GM12891 (cell line): ENCODE measurements at regions not wholly inside any gene's neighbourhood (a gene's known extent, or its start where the extent isn't known, plus 50 kb on each side); places are given as distances from the start of the nearest gene placed in this dataset.

Experiments
- DNase-seq: peaks from one replicate; pipeline ENCODE4 v3.0.0; 2011; ENCODE audit warnings: low spot score; ENCODE audit not compliant: insufficient read length
- FAIRE-seq: peaks from 2 replicates; lab custom pipeline; 2011; peaks lifted over from hg19 to GRCh38; lab: Jason Lieb, UNC
- PAX5 ChIP-seq: IDR thresholded peaks from 2 replicates; pipeline ENCODE4 v1.6.1; 2011; ENCODE audit warnings: low read length, moderate library complexity, mild to moderate bottlenecking; ENCODE audit not compliant: insufficient read depth, severe bottlenecking
- POLR2A ChIP-seq: IDR thresholded peaks from 2 replicates; pipeline ENCODE4 v1.6.1; 2011; ENCODE audit warnings: low read depth, low read length, control low read depth
- POLR2AphosphoS5 ChIP-seq: IDR thresholded peaks from 2 replicates; pipeline ENCODE4 v1.6.1; 2011; ENCODE audit warnings: low read depth, low read length, control low read depth
- POU2F2 ChIP-seq: IDR thresholded peaks from 2 replicates; pipeline ENCODE4 v1.6.1; 2011; ENCODE audit warnings: low read depth, mild to moderate bottlenecking, control low read depth, low read length, moderate library complexity
- SPI1 ChIP-seq: IDR thresholded peaks from 2 replicates; pipeline ENCODE4 v1.6.1; 2011; ENCODE audit warnings: low read depth, low read length, control low read depth
- TAF1 ChIP-seq: IDR thresholded peaks from 2 replicates; pipeline ENCODE4 v1.6.1; 2011; ENCODE audit warnings: low read depth, low read length, control low read depth

DNA sequence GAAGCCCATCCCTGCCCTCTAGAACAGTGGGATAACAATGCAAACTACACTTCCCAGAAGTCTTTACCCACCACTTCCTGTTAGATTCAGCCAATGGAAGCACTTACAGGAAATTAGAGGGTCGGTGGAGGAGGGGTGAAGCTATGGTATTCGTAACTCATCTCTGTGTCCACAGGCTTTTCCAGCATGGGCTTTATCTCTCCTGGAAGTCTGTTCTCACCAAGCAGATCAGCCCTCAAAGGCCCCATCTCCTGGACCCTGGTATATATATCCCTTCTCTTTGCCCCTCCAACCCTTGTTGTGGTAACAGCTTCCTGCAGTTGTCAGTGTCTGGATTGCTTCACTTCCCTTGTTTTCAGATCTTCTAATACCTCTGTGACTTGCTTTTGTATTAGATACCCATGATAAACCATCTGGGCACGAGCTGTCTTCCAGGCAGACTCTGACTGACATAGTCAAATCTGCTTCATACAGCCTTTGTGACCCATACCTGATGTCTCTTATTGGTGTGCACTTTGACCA is 475.0 kb upstream of the POU3F3 start:
- FAIRE-seq (no peak), DNase-seq (peak; percentile 13)
- TF ChIP-seq SPI1 (no peak), TAF1 (no peak), PAX5 (no peak), POU2F2 (no peak), POLR2A (no peak), POLR2AphosphoS5 (no peak)

DNA sequence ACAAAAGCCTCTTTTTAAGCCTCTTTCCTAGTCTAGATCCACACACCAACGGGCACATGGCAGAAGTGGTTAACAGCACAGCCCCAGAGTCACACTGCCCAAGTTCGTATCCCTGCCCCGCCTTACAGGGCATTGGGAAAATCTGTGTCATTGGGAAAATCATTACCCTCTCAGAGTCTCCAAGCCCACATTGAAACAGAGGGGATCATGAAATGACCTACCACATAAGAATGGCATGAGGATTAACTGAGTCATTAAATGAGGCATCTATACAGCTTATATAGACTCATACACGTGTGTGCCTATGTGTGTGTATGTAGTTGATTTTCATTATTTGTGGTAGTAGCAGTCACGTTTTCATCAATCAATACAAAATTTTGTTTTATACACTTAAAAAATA is 469.0 kb upstream of the POU3F3 start:
- no peak for TF ChIP-seq TAF1
- no peak for TF ChIP-seq POLR2AphosphoS5
- no peak for TF ChIP-seq PAX5
- no peak for TF ChIP-seq SPI1
- no peak for FAIRE-seq
- DNase-seq = no peak

DNA sequence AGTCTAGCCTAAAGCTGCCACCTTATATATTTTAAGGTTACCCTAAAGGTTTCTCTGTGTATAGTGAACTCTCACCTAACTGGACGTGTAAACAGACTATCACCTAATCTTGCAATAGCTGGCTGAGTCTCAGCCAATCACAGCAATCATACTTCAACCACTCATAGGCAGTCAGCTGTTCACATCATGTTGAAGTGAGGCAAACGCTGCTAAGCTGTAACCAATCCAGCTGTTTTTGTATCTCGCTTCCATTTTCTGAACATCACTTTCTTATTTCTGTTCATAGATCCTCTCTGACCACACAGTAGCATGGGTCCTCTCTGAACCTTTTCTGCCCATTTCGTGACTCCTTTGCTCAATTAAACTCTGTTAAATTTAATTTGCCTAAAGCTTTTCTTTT is 468.2 kb upstream of the POU3F3 start:
- DNase-seq (no peak), FAIRE-seq (no peak)
- TF ChIP-seq POLR2AphosphoS5 (no peak), PAX5 (no peak), TAF1 (no peak), SPI1 (no peak), POU2F2 (no peak), POLR2A (no peak)

GRCh38 chr2:104388296-104388695 is 465.6 kb upstream of the POU3F3 start:
- DNase-seq (no peak), FAIRE-seq (no peak)
- TF ChIP-seq POLR2A (no peak), TAF1 (no peak), POU2F2 (no peak)

DNA sequence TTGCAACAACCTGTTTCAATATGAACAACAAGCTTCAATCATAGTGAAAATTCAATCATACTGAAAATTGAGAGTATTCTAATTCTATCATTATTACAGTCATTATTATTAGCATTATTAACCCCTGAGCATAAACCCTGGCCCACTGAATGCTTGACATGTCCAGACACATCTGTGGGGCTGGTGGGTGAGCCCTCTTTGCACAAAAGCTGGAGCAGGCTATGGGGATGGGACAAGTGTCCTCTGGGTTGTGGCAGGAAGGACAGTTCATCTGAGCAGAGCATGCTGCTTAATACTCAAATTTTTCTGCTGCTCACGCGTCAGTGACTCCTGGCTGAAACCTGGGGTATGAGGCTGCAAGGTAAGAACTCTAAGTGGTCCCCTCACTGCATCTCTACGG is 451.1 kb upstream of the POU3F3 start:
- no peak for DNase-seq
- TF ChIP-seq TAF1 (no peak), PAX5 (no peak), POLR2A (no peak), SPI1 (no peak), POLR2AphosphoS5 (no peak), POU2F2 (no peak)
- no peak for FAIRE-seq

DNA sequence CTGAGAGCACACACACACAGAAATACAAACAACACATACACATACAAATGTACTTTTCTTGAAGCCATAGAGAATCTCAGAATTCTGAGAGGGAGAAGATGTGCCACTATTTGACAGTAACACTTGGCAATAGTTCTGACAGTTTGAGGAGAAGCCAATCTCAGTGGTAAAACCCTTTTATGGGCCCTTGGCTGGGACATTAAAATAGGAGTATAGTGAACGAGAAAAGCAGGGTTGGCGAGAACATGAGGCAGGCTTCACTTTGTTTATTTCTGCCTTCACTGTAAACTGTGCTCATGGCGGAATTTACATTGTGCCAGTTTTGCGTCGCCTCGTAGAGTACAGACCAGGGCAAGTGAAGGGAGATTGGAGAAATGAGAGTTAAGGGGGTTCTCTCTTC is 449.4 kb upstream of the POU3F3 start:
- TF ChIP-seq TAF1 (no peak), SPI1 (no peak), POU2F2 (no peak)
- FAIRE-seq (no peak), DNase-seq (no peak)

- TF ChIP-seq POLR2AphosphoS5 = no peak
- TF ChIP-seq PAX5 = no peak
- no peak for TF ChIP-seq POU2F2
- no peak for TF ChIP-seq SPI1
- FAIRE-seq = no peak
- no peak for DNase-seq
Observed at GRCh38 chr2:104405623-104406022, 448.3 kb upstream of the POU3F3 start.

- TF ChIP-seq SPI1 (no peak), POLR2AphosphoS5 (no peak), POLR2A (no peak), PAX5 (no peak), TAF1 (no peak), POU2F2 (no peak)
- no peak for FAIRE-seq
- DNase-seq = no peak
Observed at GRCh38 chr2:104406261-104406726, 447.6 kb upstream of the POU3F3 start.

- DNase-seq (no peak), FAIRE-seq (no peak)
- no peak for TF ChIP-seq POLR2A
- TF ChIP-seq POLR2AphosphoS5 = no peak
- no peak for TF ChIP-seq POU2F2
- no peak for TF ChIP-seq PAX5
- TF ChIP-seq SPI1 = no peak
Observed at GRCh38 chr2:104407641-104408040, 446.3 kb upstream of the POU3F3 start.

GRCh38 chr2:104408266-104408665 is 445.6 kb upstream of the POU3F3 start:
- FAIRE-seq (no peak), DNase-seq (no peak)
- TF ChIP-seq PAX5 (no peak), TAF1 (no peak)
